HepG2 (cell line): ENCODE measurements at regions not wholly inside any gene's neighbourhood (a gene's known extent, or its start where the extent isn't known, plus 50 kb on each side); places are given as distances from the start of the nearest gene placed in this dataset.

Experiments
- ATRX ChIP-seq: sonication (generic); formaldehyde crosslinking; IDR thresholded peaks from 2 replicates; pipeline ENCODE4 v1.4.0; 2020; ENCODE audit warnings: missing genetic modification reagents, borderline replicate concordance
- CREB3 ChIP-seq: sonication (generic); formaldehyde crosslinking; IDR thresholded peaks from 2 replicates; pipeline ENCODE4 v1.5.0; 2020; ENCODE audit warnings: missing genetic modification reagents
- DNMT1 ChIP-seq: sonication (generic); formaldehyde crosslinking; IDR thresholded peaks from 2 replicates; pipeline ENCODE4 v1.5.1; 2020; ENCODE audit warnings: mild to moderate bottlenecking, missing genetic modification reagents
- KIAA2018 ChIP-seq: sonication (generic); formaldehyde crosslinking; IDR thresholded peaks from 2 replicates; pipeline ENCODE4 v1.5.0; 2020; ENCODE audit warnings: mild to moderate bottlenecking, missing genetic modification reagents, borderline replicate concordance
- KLF11 ChIP-seq: IDR thresholded peaks from 2 replicates; pipeline ENCODE4 v1.6.1; 2016; ENCODE audit warnings: missing compliant biosample characterization
- RFX3 ChIP-seq: IDR thresholded peaks from 2 replicates; pipeline ENCODE4 v1.6.1; 2016; ENCODE audit warnings: missing biosample characterization, missing genetic modification reagents
- ZC3H4 ChIP-seq: sonication (generic); formaldehyde crosslinking; IDR thresholded peaks from 2 replicates; pipeline ENCODE4 v1.4.0; 2020; ENCODE audit warnings: missing genetic modification reagents, borderline replicate concordance
- ZFP82 ChIP-seq: sonication (generic); formaldehyde crosslinking; IDR thresholded peaks from 2 replicates; pipeline ENCODE4 v1.5.1; 2020; ENCODE audit warnings: mild to moderate bottlenecking, missing genetic modification reagents, borderline replicate concordance

- TF ChIP-seq KIAA2018 (CRISPR knock-in tag) (no peak), RFX3 (CRISPR knock-in tag) (no peak), DNMT1 (CRISPR knock-in tag) (no peak), ZC3H4 (CRISPR knock-in tag) (no peak), CREB3 (no peak), KLF11 (CRISPR knock-in tag) (no peak), ATRX (CRISPR knock-in tag) (no peak), ZFP82 (CRISPR knock-in tag) (no peak)
Measured at GRCh38 chr1:194133152-194133551, 946.7 kb upstream of the B3GALT2 start (continued).
